GM13976 (cell line): ENCODE measurements at regions not wholly inside any gene's neighbourhood (a gene's known extent, or its start where the extent isn't known, plus 50 kb on each side); places are given as distances from the start of the nearest gene placed in this dataset.

Experiments
- DNase-seq: peaks from one replicate; pipeline ENCODE4 v3.0.0; 2012; ENCODE audit warnings: low spot score
- in situ Hi-C: fragments of 300-500 bp; cut with MboI; formaldehyde crosslinking; loops from one replicate; pipeline ENCODE4 v1.12.0; 2022; ENCODE audit warnings: low sequenced_read_pairs, mixed read lengths, inconsistent platforms; ENCODE audit not compliant: unreplicated experiment
- TF ChIP-seq, protein P1 (sequence below): IDR thresholded peaks from 2 replicates; pipeline ENCODE4 v1.5.1; 2012; ENCODE audit warnings: borderline replicate concordance, mild to moderate bottlenecking; ENCODE audit not compliant: insufficient read depth; ENCODE audit errors: extremely low read depth, missing control alignments, control extremely low read depth

DNA sequence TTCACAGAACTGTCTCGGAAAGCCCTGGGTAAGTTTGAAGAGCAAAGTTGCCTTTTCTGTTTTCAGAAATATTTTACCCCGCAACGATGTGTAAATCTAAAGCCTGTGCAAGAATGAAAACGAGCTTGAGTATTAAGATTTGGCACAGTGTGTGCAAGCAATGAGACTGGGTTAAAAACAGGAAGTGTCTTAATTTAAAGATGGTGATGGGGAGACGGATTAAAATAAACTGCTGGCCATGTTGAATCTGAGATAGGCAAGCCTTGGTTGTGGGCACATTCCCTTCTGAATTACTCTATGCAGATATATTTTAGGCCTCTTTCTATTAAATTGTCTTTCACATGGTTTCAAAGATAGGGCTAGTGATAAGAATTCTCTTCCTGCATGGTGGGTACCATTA is 294.2 kb upstream of the DMRT1 start:
- DNase-seq = no peak
- in situ Hi-C loops = no loop called here
- TF ChIP-seq, protein P1, sequence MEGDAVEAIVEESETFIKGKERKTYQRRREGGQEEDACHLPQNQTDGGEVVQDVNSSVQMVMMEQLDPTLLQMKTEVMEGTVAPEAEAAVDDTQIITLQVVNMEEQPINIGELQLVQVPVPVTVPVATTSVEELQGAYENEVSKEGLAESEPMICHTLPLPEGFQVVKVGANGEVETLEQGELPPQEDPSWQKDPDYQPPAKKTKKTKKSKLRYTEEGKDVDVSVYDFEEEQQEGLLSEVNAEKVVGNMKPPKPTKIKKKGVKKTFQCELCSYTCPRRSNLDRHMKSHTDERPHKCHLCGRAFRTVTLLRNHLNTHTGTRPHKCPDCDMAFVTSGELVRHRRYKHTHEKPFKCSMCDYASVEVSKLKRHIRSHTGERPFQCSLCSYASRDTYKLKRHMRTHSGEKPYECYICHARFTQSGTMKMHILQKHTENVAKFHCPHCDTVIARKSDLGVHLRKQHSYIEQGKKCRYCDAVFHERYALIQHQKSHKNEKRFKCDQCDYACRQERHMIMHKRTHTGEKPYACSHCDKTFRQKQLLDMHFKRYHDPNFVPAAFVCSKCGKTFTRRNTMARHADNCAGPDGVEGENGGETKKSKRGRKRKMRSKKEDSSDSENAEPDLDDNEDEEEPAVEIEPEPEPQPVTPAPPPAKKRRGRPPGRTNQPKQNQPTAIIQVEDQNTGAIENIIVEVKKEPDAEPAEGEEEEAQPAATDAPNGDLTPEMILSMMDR = no peak

GRCh38 chr9:549455-549997 is 292.0 kb upstream of the DMRT1 start:
- TF ChIP-seq, protein P1 = no peak
- in situ Hi-C loops = no loop called here
- DNase-seq = no peak

DNA sequence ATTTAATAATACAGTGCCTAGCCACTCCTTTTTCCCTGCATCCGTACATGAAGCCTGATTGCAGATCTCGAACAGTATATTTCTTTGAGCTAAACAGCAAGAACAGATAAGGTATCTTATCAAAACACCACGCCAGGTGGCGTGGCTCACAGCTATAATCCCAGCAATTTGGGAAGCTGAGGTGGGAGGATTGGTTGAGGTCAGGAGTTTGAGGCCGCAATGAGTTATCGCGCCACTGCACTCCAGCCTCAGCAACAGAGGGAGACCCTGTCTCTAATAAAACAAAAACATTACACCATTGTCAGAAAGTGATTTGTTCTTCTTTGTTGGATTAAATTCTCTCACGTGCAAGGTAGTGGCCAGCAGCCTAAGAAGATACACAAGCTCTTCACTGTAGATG is 291.2 kb upstream of the DMRT1 start:
- in situ Hi-C loops = no loop called here
- TF ChIP-seq, protein P1 = no peak
- DNase-seq = no peak

GRCh38 chr9:551986-552929 is 289.2 kb upstream of the DMRT1 start:
- TF ChIP-seq, protein P1 = no peak
- in situ Hi-C loops = no loop called here
- DNase-seq = no peak

DNA sequence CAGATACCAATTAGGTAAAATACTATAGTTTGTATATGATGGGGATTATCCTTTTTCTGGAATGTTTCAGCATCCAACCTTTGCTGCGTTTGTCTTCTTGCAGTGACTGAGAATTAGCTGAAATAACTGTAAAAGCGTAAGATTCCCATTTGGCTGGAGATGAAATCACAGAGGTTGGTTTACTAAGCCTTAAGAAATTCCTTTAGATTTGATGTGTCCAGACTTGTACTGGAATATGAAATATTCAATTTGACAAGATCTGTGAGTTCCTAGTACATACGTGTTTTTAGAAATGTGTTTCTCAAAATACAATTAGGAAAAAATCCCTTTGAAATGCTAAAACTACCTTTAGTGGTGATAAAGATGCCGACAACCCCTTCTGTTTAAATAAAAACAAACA is 286.0 kb upstream of the DMRT1 start:
- DNase-seq = no peak
- in situ Hi-C loops = no loop called here
- TF ChIP-seq, protein P1 = no peak

DNA sequence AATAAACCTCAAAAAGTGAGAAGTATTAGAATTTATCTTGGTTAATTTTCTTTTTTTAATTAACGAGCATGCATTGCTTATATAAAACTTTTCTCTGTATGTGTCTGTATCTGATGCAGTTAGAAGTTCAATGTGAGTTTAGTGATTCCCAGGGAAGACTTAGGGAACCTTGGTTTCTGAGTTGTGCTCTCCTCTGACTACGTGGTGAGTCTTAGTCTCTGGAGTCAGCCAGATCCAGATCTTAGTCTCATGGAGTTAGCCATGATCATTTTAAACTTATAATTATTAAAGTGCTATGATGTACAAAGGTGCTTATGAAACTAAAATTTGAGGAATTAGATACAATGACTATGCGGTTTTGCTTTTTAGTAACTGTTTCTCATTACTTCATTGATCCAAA is 285.3 kb upstream of the DMRT1 start:
- TF ChIP-seq, protein P1 = no peak
- DNase-seq = no peak
- in situ Hi-C loops = no loop called here
